M059J (cell line): ENCODE measurements at regions not wholly inside any gene's neighbourhood (a gene's known extent, or its start where the extent isn't known, plus 50 kb on each side); places are given as distances from the start of the nearest gene placed in this dataset.
A peak's percentile ranks its signal among the peaks of the same experiment; 100 is the strongest.
"Not testable (repeated sequence)": the region's sequence is repeated elsewhere in the genome, so short reads cannot be mapped to it uniquely, and the experiment has no call there.

Experiments used
- DNase-seq: peaks from one replicate; pipeline ENCODE4 v3.0.0-alpha.2; 2012; ENCODE audit warnings: low read depth

DNA sequence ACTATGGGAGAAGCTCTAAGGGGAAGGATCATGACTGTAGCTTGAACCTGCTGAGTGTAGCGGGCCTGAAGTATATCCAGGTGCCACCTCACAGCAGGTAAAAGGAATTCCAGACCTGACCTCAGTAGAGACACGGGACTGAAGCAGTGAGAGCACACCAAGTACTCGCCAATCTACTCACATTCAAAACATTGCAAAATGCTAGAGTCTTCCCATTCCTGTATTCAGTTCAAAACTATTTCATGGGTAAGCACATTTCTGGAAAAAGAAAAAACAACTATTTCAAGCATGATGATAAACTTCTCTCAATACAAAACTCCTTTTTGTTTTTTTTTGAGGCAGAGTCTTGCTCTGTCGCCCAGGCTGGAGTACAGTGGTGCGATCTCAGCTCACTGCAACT, 121.9 kb upstream of the AUTS2 start:
- no peak for DNase-seq

DNA sequence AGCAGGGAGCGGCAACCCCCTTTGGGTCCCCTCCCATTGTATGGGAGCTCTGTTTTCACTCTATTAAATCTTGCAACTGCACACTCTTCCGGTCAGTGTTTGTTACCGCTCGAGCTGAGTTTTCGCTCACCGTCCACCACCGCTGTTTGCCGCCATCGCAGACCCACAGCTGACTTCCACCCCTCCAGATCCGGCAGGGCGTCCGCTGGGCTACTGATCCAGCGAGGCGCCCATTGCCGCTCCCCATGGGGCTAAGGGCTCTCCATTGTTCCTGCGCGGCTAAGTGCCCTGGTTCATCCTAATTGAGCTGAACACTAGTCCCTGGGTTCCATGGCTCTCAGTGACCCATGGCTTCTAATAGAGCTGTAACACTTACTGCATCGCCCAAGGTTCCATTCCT, 115.6 kb upstream of the AUTS2 start:
- DNase-seq, result no peak

DNA sequence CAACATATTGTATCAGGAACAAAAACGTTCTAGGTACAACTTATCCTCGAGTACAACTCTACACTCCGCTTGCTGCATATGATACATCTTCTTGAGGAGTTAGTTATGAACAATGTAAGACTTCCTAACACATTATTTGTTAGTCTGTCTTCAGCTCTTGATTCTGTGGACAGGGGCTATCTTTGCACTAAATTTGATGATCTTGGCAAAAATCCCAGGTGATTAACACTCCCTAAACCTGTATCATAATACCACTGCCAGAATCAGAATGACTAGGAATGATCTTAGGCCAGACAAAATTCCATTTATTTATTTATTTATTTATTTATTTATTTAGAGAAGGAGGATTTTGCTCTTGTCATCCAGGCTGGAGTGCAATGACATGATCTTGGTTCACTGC, 108.7 kb upstream of the AUTS2 start:
- no peak for DNase-seq

DNA sequence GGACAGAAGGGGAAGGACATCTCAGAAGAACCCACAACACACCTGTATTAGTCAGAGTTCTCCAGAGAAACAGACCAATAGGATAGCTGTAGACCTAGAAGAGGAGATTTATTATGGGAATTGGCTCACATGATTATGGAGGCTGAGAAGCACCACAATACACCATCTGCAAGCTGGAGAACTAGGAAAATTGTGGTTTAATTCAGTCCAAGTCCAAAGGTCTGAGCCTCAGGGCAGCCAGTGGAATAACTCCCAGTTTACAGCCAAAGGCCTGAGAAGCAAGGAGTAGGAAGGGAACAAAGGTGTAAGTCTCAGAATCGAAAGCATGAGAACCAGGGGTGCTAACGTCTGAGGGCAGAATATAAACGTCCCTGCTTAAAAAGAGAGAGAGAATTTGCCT, 99.6 kb upstream of the AUTS2 start:
- no peak for DNase-seq

DNA sequence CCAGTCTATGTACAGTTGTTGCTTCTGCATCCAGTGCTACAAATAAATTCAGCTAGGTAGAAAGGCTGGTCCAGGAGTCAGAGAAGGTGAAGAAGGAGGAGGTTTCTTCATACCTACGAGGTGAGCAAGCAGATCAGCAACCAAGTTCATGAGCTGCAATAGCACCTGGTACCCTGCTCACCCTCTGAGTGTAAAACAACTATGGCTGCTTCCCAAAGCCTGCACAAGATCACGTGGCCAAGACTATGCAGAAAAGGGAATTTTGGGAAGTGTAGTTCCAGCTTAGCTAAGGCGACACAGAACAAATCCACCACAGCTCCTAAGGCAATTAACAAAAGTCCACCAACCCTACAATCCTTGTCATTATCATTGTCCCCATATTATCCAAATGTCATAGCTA, 95.9 kb upstream of the AUTS2 start:
- DNase-seq, result peak; percentile 20

DNA sequence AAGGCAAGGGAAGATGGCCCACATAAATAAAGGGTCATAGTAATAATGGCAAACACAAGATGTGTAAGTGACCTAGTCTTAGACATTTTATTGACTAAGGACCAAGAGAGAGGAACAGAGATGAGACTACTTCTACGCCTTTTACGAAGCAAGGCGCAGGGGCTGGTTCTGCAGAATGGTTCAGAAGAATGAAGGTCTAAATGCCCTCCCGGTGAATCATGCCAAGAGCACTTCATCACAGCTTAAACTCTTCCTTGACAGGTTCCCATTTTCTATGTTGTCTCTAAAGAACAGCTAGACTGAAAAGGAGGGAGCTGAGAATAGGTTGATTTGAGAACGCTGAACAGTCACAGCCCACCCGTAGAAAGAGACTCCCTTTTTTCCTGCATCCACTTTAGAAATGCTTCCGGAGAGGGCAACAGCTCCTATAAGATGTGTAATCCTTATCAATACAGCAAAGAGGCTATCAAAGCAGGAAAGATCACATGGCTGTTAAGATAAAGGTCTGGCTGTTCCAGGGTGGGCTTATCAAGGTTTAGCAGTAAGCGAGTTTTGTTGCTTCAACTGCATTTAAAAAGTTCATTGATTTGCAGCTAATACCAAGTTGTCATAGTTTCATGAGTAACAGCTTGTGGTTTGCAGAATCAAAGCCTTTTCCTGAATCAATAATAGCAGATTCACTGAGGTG, 93.4 kb upstream of the AUTS2 start:
- peak; percentile 35 for DNase-seq

DNA sequence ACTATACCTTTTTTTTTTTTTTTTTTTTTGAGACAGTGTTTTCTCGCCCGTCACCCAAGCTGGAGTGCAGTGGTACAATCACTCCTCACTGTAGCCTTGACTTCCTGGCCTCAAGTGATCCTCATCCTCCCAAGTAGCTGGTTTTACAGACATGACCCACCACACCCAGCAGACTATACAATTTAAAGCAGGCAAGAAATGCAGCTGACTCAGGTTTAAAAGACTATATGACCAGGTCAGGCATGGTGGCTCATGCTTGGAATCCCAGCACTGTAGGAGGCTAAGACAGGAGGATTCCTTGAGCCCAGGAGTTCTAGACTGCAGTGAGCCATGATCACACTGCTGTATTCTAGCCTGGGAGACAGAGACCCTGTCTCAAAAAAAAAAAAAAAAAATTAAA, 89.5 kb upstream of the AUTS2 start:
- DNase-seq, result no peak

DNA sequence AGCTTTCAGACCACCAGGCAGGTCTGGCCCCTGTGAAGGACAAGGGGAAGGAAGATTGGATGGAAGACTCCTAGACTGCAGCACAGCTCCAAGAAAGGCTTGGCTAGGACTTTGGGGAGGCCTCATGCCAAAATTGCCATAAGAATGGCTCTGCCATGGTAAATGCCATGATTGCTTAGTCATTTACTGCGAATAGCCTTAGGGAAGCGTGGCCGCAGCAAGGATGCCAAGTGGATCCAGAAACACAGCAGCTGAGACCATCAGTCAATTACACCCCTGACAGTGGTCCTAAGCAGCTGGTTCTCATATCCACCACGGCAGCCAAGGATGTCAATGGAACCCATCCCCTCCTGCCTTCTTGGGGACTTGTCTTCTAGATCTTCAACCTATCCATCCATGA, 88.2 kb upstream of the AUTS2 start:
- DNase-seq, result peak; percentile 71

DNA sequence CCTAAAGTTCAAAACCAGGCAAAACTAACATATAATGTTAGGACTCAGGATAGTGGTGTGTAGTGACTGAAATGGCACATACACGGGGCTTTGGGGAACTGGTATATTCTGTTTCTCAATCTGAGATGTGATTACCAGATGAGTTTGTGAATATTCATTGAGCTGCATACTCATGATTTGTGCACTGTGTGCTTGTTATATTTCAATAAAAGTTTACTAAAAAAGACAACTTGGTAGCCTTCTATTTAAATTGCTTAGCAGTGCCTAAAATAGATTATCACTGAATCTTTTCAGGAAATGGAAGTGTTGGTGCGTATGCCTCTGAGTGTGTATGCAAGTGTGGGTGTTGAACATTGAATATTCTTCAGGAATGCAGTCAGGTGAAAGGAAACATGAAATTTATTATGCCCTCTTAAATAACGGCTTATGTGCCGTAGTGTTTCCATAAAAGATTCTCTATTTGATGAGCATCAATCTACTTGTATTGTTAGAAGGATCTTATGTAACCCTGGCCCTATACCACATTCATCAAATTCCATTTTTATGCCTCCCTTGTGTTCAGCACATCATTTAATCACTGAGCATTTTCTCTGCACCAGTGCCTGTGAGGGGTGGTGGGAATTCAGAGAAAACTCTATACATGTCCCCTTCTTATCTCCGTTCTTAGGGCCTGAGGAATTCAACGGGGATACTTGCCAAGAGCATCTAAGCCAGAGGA, 82.6 kb upstream of the AUTS2 start:
- no peak for DNase-seq

DNA sequence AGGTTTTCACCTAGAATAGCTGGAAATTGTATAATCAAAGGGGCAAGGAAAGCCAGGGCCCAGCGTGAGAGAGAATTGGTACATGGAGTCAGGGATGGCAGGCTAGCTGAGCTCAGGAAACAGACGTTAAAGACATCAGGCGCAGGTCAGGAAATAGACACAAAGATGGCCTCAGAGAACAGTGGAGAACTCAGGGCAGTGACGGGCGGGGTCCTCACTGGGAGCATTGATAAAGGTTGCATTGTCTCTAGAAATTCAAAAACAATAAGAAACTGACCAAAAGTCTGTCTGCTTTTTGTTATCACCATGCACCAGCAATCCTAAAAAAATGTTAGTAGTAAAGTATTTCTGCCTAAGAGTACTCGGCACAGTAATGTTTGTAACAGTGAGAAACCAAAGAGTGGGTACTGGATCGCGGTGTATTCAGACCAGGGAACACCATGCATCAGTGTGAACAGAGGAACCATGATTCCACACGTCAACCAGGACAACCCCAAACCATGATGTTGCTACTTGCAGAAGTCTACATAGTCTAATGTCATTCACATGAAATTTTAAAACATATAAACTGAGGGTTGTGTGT, 81.9 kb upstream of the AUTS2 start:
- no peak for DNase-seq

DNA sequence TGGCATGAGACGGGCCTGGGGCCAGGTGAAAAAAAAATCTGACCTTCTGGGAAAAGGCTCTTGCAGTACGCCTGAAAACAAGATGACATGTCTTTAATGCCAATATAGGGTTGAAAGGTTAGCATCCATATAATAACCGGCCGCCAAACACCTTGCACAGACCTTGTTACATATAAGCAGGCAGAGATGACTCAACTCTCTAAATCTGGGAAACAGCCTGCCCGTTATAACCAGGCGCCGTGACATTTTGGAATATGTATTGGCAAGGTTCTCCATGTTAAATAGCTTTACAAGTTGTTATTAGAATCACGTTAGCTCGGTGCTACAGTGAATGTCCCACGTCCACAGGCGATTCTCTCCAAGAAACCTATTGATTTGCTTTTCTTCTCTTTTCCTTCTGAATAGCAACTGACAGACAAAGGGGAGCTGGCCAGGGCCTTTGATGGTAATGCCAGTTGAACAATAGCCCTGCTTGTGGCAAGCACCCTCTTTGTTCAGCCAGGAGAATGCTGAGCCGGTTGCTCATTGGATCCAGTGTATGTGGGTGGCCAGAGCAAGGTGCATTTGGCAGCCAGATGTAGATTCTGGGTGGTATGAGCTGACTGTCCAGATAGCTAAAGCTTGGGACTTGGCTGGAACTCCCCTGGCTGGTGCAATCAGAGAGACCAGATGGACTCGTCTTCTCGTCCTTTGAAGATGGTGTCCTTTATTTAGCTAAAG, 80.1 kb upstream of the AUTS2 start:
- DNase-seq, result no peak

DNA sequence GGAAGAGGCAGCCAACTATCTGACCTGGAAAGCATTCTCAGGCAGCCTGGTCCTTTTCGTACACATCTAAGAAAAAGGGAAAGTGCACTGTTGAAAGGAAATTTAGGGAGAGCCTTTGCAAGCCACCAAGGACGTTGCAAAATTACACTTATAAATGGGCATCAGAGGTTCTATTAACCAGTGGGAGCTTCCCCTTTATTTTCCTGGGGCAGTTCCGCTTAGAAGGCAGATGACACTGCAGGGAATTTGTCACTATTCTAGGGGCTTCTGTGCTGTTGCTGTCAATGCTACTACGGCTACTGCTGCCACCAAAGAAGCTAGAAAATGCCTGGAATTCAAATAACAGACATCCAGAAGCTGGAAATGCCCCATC, 79.6 kb upstream of the AUTS2 start:
- DNase-seq, result no peak

DNA sequence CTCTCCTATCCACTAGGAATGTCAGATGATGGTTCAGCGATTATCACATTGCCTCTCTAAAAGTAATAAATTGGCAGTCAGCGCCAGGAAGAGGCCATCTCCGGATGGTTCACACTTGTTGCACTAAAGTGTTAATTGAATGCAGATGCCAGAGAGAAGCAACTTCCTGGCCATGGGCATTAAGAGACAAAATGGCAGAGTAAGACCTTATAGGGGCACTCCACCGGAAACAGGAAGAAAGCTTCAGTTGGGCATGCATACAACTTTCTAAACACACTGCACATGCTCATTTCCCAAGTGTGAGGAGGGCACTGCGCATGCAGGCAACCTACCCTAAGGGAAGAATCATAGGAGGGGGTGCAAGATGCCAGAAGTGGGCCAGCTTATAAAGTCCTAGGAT, 71.7 kb upstream of the AUTS2 start:
- DNase-seq, result no peak

DNA sequence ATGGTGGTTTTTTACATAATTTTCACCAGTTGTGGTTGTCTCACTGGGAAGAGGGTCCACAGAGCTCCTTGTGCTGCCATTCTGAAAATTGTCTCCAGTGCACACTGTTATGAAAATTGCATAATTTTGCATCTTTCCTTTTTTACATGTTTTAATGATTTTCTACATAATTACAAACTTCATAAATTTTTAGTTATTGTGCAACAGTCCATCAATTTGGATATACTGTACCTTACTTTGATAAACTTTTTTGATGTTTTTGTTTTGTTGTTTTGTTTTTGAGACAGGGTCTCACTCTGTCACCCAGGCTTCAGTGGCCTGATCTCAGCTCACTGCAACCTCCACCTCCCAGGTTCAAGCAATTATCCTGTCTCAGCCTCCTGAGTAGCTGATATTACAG, 70.6 kb upstream of the AUTS2 start:
- DNase-seq, result no peak

DNA sequence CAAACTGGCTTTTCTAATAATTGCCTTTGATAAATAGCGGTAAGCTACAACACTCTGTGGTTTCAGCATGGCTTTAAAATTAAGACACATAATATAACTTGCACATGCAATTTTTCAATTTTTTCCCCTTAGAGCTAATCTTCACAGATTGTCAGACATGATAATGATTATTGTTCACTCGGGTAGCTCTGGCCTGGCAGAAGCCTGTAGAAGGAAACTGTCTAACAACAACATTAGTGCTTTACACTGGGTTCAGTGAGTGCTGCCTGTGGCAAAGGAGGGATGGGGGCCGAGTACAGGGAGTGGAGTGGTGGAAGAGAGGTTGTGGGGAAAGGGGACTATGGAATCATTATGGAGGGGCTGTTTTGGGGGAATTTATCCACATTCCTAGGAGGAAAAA, 67.2 kb upstream of the AUTS2 start:
- no peak for DNase-seq

DNA sequence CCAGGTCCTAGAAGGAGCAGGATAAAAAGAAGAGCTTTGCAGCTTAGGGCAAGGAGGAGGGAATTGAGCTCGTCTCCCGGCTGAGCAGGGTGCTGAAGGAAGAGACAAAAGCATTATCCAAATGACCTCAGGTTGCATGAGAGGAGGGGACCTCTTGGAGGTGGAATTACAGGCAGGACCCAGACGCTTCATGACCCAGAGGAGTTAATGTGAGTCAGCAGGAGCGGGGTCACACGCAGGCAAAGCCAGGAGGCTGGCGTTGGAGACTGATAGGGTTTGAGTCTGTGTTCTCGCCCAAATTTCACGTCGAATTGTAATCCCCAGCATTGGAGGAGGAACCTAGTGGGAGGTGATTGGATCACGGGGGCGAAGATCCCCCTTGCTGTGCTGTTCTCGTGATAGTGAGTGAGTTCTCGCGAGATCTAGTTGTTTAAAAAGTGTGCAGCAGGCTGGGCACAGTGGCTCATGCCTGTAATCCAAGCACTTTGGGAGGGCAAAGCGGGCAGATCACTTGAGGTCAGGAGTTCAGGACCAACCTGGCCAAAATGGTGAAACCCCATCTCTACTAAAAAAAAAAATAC, 63.7 kb upstream of the AUTS2 start:
- peak; percentile 36 for DNase-seq

DNA sequence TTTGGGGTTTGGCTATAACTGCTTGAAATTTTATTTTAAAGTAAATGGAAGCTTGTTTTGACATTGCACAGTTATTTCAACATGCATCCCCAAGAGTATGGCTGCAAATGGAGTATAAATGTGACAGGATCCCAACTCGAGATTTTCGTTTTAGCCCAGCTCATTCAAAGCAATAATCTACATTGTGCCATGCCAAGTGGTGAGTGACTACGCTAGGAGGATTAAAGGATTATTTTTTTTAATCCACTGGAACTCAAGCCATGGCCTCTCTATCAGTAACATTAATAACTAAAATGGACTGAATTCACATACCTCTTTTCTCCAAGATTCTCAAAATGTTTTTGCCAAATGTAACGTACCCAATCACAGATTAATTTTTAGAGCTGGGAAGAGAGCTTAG, 60.6 kb upstream of the AUTS2 start:
- DNase-seq, result no peak

DNA sequence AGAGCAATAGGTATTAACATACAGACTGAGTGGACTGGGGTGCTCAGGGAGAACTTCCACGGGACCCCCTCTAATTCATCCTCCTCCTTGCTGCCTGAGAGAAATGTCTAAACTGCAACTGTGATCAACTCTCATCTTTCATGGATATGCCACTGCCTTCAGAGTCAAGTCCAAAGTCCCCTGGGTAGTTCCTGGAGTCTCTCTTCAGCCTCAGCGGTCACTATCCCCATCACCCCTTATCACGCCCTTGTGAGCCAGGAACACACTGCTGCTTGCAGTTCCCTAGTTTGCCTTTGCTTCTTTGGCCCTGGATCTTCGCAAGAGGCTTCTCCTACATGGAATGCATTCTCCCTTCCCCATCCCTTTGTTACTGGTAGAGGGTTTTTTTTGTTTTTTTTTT, 58.7 kb upstream of the AUTS2 start:
- no peak for DNase-seq

DNA sequence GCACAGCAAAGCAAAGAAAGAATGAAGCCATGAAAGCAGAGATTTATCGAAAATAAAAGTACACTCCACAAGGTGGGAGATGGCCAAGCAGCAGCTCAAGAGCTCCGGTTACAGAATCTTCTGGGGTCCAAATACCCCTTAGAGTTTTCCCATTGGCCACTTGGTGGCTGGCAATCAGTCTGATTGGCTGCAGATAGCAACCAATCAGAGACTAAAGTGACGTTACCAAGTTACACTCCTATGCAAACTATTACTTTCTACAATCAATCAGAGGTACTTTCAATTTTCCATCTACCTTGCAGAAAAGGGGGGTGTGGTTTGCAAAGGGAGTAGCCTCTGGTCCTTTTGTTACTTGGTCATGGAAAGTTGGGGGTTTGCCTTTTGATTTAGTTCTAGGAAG, 58.0 kb upstream of the AUTS2 start:
- no peak for DNase-seq

DNA sequence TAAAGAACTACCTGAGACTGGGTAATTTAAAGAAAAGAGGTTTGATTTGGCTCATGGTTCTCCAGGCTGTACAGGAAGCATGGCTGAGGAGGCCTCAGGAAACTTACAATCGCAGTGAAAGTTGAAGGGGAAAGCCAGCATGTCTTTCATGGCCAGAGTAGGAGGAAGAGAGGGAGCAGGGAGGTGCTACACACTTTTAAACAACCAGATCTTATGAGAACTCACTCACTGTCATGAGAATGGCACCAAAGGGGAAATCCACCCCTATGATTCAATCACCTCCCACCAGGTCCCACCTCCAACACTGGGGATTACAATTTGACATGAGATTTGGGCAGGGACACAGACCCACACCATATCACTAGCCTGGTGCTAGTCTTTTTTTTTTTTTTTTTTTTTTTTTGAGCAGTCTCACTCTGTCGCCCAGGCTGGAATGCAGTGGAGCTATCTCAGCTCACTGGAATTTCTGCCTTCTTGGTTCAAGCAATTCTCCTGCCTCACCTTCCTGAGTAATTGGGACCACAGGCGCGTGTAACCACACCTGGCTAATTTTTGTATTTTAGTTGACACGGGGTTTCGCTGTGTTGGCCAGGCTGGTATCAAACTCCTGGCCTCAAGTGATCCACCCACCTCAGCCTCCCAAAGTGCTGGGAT, 56.4 kb upstream of the AUTS2 start:
- DNase-seq, result not testable (repeated sequence)

DNA sequence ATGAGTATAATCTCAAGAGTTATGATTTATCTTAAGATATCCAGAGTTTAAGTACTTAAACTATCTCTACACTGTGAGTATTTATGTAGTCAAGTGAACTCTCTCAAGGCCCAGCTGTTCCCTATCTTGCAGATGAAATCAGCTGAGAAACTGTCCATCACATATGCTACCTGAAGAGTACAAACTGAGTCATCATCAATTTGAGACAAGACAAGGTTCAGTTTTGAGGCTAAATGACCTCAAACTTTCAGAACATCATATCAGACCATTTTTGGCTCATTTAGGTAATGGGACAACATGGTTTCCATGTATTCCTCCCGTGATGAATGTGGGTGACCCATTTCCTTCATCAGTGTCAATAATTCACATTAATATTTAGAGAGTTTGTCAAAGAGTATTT, 53.1 kb upstream of the AUTS2 start:
- DNase-seq, result no peak
